Caco-2 (cell line): ENCODE measurements at regions not wholly inside any gene's neighbourhood (a gene's known extent, or its start where the extent isn't known, plus 50 kb on each side); places are given as distances from the start of the nearest gene placed in this dataset.

Source experiments
- BruUV-seq: library from RNA; stranded (reverse); fragments of 400-500 nt; replicated peaks from 2 replicates; lab custom pipeline; 2021; lab: Mats Ljungman, UMichigan
- CTCF ChIA-PET: fragments of 300-600 bp; sonication (Branson Sonifier 250); formaldehyde crosslinking; loops from one replicate; lab custom pipeline; 2022; ENCODE audit warnings: antibody characterized with exemption; lab: Charles Lee
- POLR2A ChIA-PET: fragments of 300-600 bp; sonication (Branson Sonifier 250); formaldehyde crosslinking; loops from one replicate; lab custom pipeline; 2022; ENCODE audit warnings: antibody characterized with exemption; lab: Charles Lee
- DNase-seq, 2 experiments: peaks; one replicate each; pipeline versions ENCODE4 v3.0.0 to v3.0.0-alpha.2; 2020 to 2022
- H3K27me3 ChIP-seq: replicated peaks from 2 replicates; pipeline ENCODE4 v1.6.0; 2011; ENCODE audit warnings: low read length; ENCODE audit not compliant: control insufficient read depth, insufficient read depth
- H3K36me3 ChIP-seq: 2 replicates; pipeline ENCODE4 v1.5.1; 2011; ENCODE audit warnings: low read length; ENCODE audit not compliant: control insufficient read depth, insufficient read depth
- H3K4me1 ChIP-seq: fragments of 250-450 bp; sonication (Bioruptor Pico); 2 replicates; pipeline ENCODE4 v1.5.1; 2020; ENCODE audit warnings: mild to moderate bottlenecking
- H3K4me3 ChIP-seq: 2 replicates; pipeline ENCODE4 v1.5.1; 2011; ENCODE audit warnings: low read depth, mild to moderate bottlenecking, control low read depth, low read length
- H3K9me3 ChIP-seq: fragments of 250-450 bp; sonication (Bioruptor Pico); 2 replicates; pipeline ENCODE4 v1.5.1; 2020; ENCODE audit warnings: mild to moderate bottlenecking, moderate library complexity
- H3K27ac Mint-ChIP-seq: one replicate; pipeline ENCODE4 v1.8.0; 2022; ENCODE audit warnings: mixed read lengths; ENCODE audit not compliant: unreplicated experiment
- H3K27me3 Mint-ChIP-seq: one replicate; pipeline ENCODE4 v1.8.0; 2022; ENCODE audit warnings: mixed read lengths; ENCODE audit not compliant: insufficient read depth, unreplicated experiment
- H3K36me3 Mint-ChIP-seq: one replicate; pipeline ENCODE4 v1.8.0; 2022; ENCODE audit warnings: mild to moderate bottlenecking, mixed read lengths; ENCODE audit not compliant: insufficient read depth, unreplicated experiment
- H3K4me1 Mint-ChIP-seq: one replicate; pipeline ENCODE4 v1.8.0; 2022; ENCODE audit warnings: low read depth, mixed read lengths; ENCODE audit not compliant: unreplicated experiment
- H3K4me3 Mint-ChIP-seq: one replicate; pipeline ENCODE4 v1.8.0; 2022; ENCODE audit warnings: mild to moderate bottlenecking, moderate library complexity, mixed read lengths; ENCODE audit not compliant: unreplicated experiment
- H3K9me3 Mint-ChIP-seq: one replicate; pipeline ENCODE4 v1.8.0; 2022; ENCODE audit warnings: mixed read lengths; ENCODE audit not compliant: unreplicated experiment
- intact Hi-C: fragments of 100-400 bp; cut with micrococcal nuclease; formaldehyde crosslinking; loops from one replicate; pipeline ENCODE4 v1.10.0; 2022; ENCODE audit not compliant: unreplicated experiment
- TF ChIP-seq, protein P1 (sequence below), 2 experiments: fragments of 200-600 bp in 1 of 2; IDR thresholded peaks; 1 replicate in 1 of 2; 2 replicates in 1 of 2; pipeline versions ENCODE4 v1.5.1 to v1.8.0; 2011 to 2022; ENCODE audit warnings: antibody characterized with exemption in 1 of 2, control low read depth in 1 of 2, inconsistent platforms in 1 of 2, low read depth in 1 of 2, low read length in 1 of 2, mild to moderate bottlenecking in 1 of 2, moderate library complexity in 1 of 2; ENCODE audit not compliant: insufficient read depth in 1 of 2, severe bottlenecking in 1 of 2, unreplicated experiment in 1 of 2

GRCh38 chr2:166568409-166568808 lies 74.4 kb upstream of the SCN7A start:
- H3K4me1 Mint-ChIP-seq, result no peaks in the 10 kb centered on the region
- DNase-seq, result no peak
- Histone ChIP-seq H3K36me3 (no peaks in the 10 kb centered on the region), H3K27me3 (no peaks in the 10 kb centered on the region), H3K4me1 (no peaks in the 10 kb centered on the region), H3K9me3 (no peaks in the 10 kb centered on the region), H3K4me3 (no peak overlapping the region)
- H3K27me3 Mint-ChIP-seq, result no peaks in the 10 kb centered on the region
- no peak overlapping the region for H3K4me3 Mint-ChIP-seq
- H3K9me3 Mint-ChIP-seq, result no peaks in the 10 kb centered on the region
- H3K36me3 Mint-ChIP-seq, result no peaks in the 10 kb centered on the region
- intact Hi-C loops, result no loop called here
- TF ChIP-seq, protein P1, sequence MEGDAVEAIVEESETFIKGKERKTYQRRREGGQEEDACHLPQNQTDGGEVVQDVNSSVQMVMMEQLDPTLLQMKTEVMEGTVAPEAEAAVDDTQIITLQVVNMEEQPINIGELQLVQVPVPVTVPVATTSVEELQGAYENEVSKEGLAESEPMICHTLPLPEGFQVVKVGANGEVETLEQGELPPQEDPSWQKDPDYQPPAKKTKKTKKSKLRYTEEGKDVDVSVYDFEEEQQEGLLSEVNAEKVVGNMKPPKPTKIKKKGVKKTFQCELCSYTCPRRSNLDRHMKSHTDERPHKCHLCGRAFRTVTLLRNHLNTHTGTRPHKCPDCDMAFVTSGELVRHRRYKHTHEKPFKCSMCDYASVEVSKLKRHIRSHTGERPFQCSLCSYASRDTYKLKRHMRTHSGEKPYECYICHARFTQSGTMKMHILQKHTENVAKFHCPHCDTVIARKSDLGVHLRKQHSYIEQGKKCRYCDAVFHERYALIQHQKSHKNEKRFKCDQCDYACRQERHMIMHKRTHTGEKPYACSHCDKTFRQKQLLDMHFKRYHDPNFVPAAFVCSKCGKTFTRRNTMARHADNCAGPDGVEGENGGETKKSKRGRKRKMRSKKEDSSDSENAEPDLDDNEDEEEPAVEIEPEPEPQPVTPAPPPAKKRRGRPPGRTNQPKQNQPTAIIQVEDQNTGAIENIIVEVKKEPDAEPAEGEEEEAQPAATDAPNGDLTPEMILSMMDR (IDR thresholded peaks at IDR 0.05; ENCODE audit: insufficient read depth in 1 of 2, low read depth in 1 of 2, low read length in 1 of 2, severe bottlenecking in 1 of 2, unreplicated experiment in 1 of 2), result no peak
- CTCF ChIA-PET, result no interaction called here
- H3K27ac Mint-ChIP-seq, result no peak overlapping the region
- BruUV-seq, result no TSS peak
- POLR2A ChIA-PET, result no interaction called here

DNA sequence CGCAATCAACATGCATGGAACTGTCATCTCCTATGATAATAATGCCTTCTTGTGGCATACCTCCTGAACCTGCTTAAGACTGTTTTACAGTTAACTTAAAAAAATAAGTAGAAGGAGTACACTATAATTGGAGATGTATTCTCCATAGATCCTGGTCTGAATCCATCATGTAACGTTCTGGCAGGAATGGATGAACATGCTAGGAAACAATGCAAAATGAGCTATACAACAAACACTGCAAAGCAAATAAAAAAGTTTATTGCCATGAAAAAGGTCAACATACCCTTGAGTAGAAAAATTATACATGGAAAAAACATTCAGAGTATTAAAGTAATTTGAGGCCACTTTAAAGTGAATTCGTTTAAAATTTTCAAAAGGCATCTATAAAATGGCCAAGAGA lies 71.5 kb upstream of the SCN7A start:
- H3K36me3 ChIP-seq, result no peaks in the 10 kb centered on the region
- Mint-ChIP-seq H3K27me3 (no peaks in the 10 kb centered on the region), H3K36me3 (no peaks in the 10 kb centered on the region), H3K27ac (no peak overlapping the region), H3K9me3 (no peaks in the 10 kb centered on the region), H3K4me3 (no peak overlapping the region), H3K4me1 (no peaks in the 10 kb centered on the region)
- intact Hi-C loops, result no loop called here
- no peak for DNase-seq
- ChIA-PET POLR2A (no interaction called here), CTCF (no interaction called here)
- BruUV-seq, result no TSS peak
- no peaks in the 10 kb centered on the region for H3K9me3 ChIP-seq
- no peaks in the 10 kb centered on the region for H3K4me1 ChIP-seq
- TF ChIP-seq, protein P1 (IDR thresholded peaks at IDR 0.05; ENCODE audit: insufficient read depth in 1 of 2, low read depth in 1 of 2, low read length in 1 of 2, severe bottlenecking in 1 of 2, unreplicated experiment in 1 of 2), result no peak
- H3K4me3 ChIP-seq, result no peak overlapping the region
- no peaks in the 10 kb centered on the region for H3K27me3 ChIP-seq

DNA sequence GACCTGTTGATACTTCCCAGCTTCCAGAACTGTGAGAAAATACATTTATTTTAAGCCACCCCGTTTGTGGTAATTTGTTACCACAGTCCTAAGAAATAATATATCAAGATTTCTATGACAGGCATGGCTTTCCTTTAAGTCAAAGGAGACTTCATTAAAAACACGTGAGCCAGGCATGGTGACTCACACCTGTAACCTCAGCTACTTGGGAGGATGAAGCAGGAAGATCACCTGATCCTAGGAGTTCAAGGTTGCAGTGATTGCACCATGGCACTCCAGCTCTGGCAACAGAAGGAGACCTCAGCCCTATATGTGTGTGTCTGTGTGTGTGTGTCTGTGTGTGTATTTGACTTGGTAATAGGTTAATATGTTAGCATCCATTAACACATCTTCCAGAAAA lies 69.8 kb upstream of the SCN7A start:
- Histone ChIP-seq H3K9me3 (no peaks in the 10 kb centered on the region), H3K4me3 (no peak overlapping the region), H3K4me1 (no peaks in the 10 kb centered on the region), H3K27me3 (no peaks in the 10 kb centered on the region), H3K36me3 (no peaks in the 10 kb centered on the region)
- intact Hi-C loops, result no loop called here
- Mint-ChIP-seq H3K36me3 (no peaks in the 10 kb centered on the region), H3K9me3 (no peaks in the 10 kb centered on the region), H3K27me3 (no peaks in the 10 kb centered on the region), H3K27ac (no peak overlapping the region), H3K4me3 (no peak overlapping the region), H3K4me1 (no peaks in the 10 kb centered on the region)
- TF ChIP-seq, protein P1 (IDR thresholded peaks at IDR 0.05; ENCODE audit: insufficient read depth in 1 of 2, low read depth in 1 of 2, low read length in 1 of 2, severe bottlenecking in 1 of 2, unreplicated experiment in 1 of 2), result no peak
- BruUV-seq, result no TSS peak
- ChIA-PET CTCF (no interaction called here), POLR2A (no interaction called here)
- DNase-seq, result no peak
